C1 segment of cervical spinal cord (tissue), 14 donors: ENCODE measurements at regions not wholly inside any gene's neighbourhood (a gene's known extent, or its start where the extent isn't known, plus 50 kb on each side); places are given as distances from the start of the nearest gene placed in this dataset.
"Not testable (repeated sequence)": the region's sequence is repeated elsewhere in the genome, so short reads cannot be mapped to it uniquely, and the experiment has no call there.

ENCODE experiments used
- DNase-seq, 14 donors: peaks; one replicate each; lab custom pipeline; 2025; lab: John Stamatoyannopoulos, UW

DNA sequence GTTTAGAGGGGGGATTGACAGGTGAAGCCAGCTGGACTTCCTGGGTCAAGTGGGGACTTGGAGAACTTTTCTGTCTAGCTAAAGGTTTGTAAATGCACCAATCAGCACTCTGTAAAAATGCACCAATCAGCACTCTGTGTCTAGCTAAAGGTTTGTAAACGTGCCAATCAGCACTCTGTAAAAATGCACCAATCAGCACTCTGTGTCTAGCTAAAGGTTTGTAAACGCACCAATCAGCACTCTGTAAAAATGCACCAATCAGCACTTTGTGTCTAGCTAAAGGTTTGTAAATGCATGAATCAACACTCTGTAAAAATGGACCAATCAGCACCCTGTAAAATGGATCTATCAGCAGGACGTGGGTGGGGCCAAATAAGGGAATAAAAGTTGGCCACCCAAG is 120.1 kb upstream of the AGTR1 start:
- not testable (repeated sequence) for DNase-seq

DNA sequence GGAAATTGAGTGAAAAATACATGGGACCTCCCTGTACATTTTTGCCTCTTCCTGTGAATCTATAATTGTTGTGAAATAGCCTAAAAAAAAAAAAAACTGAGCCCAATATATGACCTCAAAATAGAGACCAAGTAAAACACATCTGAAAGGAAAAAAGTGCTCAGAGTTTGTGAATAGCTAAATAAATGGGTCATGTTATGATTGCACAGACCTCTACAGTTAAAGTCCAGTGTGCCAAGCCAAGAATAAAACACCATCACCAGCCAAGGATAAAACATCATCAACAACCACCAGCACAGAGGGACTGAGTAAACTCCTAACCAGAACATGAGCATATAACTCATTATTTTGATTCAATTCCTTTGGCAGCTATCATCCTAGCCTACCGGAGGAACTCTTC is 115.6 kb upstream of the AGTR1 start:
- DNase-seq: no peak

DNA sequence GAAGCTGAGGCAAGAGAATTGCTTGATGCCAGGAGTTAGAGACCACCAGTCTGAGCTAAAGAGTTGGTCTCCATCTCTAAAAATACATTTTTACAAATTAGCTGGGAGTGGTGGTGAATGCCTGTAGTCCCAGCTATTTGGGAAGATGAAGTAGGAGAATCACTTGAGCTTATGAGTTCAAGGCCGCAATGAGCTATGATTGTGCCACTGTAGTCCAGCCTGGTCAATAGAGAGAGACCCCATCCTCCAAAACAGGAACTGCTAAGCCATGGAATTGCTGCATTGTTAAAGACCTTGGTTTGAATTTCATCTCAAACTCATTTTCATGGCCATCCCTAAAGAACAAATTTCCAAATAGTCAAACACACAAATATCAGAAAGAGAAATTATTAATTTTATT is 113.9 kb upstream of the AGTR1 start:
- no peak for DNase-seq

DNA sequence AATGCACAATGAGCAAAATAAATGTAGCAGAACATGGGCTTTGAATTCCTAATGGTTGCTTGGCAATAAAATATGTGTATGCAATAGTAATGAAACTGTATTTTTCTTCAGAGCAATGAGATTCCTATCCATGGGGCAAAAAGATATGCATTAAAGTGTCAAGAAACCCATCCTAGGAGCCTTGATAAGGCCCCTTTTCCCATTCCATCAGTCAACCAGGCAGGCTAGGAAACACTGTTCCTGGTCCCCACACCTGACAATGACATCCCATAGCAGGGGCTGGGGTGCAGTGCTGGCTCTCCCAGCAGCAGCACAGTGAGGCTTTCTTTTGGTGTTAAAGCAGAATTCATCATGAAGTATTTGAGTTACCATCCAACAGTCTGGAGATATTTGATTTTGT is 113.3 kb upstream of the AGTR1 start:
- DNase-seq: no peak

DNA sequence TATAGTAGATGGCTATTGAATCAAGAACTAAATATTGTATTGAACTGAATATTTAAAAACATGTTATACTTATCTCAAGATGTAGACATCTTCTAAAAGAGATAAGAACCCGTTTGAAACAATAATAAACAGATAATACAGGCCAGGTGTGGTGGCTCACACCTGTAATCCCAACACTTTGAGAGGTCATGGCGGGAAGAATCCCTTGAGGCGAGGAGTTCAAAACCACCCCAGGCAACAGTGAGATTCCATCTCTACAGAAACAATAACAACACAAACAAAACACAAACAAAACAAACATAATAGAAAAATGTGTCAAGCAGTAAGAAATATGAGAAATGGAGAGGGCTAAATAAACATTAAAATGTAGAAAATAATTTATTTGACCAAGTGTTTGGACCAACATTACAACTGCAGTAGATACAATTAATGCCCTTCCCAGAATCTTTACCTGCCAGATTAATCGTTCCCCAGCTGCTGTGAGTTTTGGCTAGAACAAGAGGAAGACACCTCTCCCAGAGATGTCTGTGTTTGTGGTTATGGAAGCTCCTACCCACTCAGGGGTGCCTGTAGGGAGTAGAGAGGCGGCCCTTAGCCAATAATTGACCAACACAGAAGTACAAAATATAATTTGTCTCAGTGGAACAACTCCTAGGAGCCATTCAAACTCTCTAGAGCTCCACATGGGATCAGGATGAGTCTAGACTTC is 111.9 kb upstream of the AGTR1 start:
- no peak for DNase-seq

DNA sequence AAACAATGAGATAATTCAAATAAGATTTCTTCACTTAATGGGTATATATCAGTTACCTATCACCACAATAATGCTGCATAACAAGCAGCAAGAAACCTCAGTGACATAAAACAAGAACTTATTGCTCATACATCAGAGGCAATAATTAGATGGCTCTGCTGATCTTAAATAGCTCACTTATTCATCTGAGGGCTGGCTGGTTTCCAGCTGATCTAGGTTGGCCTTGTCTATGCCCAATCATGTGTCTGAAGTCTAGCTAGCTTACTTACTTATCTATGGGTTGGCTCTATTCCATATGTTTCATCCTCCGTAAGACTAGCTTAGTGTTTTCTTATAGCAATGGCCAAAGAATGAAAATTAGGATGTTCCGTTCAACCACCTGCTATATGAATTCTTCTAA is 109.4 kb upstream of the AGTR1 start:
- no peak for DNase-seq

DNA sequence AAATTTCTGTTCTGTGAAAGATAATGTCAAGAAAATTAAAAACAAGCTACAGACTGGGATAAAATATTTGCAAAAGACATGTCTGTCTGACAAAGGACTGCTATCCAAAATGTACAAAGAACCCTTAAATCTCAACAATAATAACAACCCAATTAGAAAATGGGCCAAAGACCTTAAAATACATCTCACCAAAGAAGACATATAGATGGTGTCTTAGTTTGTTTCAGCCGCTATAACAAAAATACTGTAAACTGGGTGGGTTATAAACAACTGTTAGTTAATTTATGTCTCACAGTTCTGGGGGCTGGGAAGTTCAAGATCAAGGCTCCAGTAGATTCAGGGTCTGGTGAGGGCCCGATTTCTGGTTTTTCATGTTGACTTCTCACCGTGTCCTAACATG is 106.2 kb upstream of the AGTR1 start:
- DNase-seq: no peak

DNA sequence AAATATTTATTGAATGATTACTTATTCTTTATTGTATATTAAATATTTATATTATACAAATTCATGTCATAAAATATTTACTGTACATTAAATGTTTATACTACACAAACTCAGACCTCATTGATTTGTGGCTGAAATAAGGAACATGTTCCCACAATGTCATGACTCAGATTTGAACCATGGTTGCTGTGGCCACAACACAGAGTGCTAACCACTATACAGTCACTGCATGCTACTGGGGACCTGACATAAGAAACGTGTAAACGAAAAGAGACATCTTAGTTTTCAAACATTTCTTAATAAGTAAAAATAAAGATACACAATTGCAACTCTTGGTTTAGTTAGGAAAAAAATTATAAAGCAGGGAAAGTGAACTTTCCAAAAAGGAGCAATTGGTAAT is 99.1 kb upstream of the AGTR1 start:
- DNase-seq: no peak

DNA sequence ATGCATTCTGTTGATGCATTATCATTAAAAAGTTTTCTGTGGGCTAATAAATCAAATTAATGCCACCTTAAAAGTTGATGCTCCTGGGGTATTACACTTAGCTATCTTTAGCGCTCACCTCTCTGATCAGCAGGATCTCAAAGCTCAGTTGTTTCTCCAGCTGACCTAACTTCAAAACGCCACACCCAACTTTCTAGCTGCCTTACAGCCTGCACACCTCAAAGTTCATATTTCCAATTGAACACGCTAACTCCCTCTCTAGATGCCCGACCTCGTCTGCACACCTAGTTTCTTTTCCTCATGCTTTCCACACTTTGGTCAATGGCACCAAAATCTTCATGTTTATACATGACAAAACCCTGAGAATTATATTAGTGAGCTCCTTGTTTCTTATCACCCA is 98.2 kb upstream of the AGTR1 start:
- no peak for DNase-seq

DNA sequence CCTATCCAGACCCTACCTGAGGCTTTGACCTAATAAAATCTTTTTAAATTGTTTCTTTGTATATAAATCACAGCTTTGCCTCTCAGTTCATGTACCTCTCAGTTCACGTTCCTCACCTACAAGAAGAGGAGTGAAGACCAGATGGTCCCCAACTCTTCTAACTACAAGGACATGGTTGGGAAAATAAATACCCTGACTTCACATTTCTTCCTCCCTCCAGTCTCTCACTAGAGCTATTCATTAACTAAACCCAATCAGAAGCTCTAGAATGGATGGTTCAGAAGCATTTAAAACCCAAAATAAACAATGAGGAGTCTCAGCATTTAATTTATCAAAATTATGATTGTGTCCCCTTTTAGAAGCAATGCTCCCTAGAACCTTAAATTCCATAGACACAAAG is 97.3 kb upstream of the AGTR1 start:
- DNase-seq: no peak

DNA sequence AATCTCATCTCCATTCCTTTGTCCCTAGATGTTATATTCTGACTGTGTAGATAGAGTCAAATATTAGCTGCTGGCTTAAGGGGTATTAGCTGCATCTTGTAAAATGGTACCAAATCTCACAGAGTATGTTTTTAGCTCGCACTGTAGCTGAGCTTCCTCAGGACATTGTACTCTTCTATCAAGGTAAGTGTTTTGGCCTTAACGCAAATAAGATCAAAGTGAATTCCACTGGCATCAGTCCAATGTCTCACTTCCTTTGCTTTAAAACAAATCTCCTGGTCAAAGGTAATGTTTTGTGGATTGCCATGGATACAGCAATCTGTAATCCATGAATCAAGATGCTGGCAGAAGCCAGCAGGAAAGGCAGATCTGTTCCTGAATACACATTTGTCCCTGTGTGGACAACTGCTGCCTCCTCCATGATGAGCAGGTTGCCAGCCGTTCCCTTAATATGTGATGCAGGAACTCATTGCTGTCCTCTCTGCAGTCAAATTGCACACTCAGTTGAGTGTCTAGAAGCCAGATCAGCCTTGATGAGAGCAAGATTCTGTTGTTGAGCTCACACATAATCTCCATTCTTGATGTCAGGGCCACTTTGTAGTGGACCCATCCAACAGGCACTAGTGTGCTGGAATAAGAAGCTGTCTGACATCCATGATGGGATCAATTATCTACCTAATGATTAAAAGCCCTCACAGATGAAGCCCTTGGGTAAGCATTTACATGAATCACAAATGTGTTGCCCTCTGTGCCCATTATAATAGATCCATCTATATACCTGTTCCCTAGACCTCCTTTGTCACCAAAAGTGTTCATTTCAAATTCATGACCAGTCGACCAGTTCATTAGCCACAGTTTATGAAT is 96.6 kb upstream of the AGTR1 start:
- DNase-seq: no peak

DNA sequence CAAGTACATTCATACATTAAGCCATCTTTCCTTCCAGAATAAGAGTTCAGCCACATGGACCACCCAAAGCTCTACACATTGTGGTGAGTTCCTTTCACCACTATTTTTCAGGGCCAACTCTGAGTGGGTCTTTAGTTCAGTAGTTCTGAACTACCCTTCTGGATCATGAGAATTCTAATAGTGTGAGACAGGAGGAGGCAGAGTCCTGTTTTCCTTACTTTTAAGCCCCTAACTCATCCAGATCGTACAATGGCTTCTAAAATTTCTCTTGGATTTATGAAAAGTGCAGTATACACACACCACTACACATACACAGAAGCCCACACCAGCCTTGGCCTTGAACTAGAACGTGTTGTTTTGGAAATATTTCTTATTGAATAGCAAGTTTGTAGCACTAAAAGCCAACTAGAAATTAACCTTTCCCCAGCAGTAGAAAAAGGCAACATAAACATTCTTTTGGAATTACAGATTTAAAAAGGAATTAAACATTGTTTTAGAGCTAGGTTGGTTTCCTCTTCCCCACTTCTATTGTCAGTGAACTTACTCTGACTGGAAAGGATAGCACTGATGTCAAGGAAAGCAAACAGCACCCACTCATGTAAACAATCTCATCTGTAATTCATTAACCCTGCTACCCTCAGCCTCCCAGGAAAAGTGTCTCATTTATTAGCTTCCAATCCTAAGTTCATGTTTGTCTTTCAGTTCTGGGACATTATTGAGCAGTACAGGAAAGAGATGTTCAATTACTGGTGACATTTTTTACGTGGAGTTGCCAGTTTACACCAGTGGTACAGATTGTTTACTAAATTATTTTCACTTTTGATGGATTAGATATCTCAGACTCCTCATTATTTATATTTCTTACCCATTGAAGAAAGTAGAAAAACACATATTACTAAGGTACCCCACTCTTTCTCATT is 95.7 kb upstream of the AGTR1 start:
- DNase-seq: no peak

DNA sequence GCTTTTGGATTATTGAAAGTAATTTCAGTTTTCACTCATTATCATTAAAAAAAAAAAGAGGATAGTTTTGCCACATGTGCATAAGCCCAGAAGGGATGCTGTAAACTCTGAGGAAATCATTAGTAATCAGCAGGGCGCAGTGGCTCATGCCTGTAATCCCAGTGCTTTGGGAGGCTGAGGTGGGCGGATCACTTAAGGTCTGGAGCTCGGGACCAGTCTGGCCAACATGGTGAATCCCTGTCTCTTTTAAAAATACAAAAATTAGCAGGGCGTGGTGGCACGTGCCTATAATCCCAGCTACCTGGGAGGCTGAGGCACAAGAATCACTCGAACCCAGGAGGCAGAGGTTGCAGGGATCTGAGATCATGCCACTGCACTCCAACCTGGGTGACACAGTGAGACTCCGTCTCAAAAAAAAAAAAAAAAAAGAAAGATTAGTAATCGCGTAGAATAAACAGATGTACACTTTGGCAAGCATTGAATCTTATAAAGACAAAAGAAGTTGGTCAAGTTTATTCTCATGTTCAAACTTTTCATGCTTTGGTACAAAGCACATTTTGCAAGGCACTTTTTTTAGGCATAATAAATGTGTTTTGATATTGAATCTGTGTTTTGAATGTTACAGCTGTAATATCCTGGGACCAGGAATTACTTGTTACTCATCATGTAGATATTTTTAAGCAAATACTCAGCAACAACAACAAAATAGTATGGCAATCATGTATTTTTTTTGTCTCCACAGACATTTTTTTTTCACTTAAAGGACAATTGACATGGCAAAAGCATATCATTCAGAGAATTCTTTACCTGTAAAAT is 93.2 kb upstream of the AGTR1 start:
- no peak for DNase-seq

DNA sequence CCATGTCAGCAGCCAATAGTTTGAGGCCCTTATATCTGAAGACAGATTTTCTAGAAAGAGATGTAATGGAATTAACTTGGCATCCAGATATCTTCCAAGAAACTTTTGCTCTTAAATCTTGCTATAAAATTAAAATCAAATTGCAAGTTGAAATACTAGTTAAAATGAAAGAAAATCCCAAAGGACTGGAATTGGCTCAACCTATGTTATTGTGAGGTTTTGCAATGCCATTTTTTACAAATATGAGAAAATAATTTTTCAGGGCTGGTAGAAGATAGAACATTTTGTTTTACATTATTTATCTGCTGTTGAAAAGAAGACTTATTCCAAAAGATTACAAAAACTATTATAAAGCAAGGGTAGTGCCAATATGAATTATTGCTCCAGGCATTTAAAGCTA is 92.2 kb upstream of the AGTR1 start:
- DNase-seq: no peak

DNA sequence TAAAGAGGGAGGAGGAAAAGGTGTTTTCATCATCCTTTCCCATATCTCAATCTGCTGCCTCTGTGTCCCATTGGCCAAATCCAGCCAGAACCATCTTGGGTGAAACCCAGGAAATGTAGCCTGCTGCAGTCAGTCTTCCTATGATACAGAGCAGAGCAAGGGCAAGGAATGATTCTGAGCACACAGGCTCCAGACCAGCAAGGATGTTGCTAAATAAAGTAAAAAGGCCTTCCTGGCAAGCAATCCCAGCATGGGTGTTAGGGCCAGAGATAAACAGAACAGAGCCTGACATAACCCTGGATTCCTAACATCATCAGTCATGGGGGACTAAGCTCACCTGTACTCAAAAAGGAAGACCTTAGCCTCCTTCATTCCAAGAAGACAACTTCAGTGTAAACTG is 90.7 kb upstream of the AGTR1 start:
- no peak for DNase-seq

DNA sequence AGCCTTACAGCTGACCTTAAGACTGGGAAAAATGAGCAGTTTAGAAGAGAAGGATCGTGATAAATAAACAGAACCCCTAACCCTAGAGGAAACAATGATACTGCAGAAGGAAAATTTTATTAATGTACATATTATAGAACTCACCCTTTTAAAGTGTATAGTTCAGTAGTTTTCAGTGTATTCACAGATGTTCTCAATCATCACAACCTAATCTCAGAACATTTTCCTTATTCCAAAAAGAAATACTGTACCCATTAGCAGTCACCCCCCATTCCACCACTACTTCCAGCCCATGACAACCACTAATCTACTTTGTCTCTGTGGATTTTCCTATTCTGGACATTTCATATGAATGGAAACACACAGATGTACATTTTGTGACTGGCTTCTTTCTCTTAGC is 90.2 kb upstream of the AGTR1 start:
- DNase-seq: no peak

DNA sequence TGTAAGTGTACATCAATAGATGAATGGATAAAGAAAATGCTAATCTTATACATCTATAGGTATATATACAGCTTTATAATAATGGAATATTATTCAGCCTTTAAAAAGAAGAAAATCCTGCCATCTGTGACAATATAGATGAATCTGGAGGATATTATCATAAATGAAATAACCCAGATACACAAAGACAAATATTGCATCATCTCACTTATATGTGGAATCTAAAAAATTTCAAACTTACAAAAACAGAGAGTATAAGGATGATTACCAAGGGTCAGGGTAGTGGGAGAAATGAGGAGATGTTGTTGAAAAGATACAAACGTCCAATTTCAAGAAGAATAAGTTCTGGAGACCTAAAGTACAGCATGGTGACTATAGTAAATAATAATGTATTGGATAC is 85.4 kb upstream of the AGTR1 start:
- no peak for DNase-seq

DNA sequence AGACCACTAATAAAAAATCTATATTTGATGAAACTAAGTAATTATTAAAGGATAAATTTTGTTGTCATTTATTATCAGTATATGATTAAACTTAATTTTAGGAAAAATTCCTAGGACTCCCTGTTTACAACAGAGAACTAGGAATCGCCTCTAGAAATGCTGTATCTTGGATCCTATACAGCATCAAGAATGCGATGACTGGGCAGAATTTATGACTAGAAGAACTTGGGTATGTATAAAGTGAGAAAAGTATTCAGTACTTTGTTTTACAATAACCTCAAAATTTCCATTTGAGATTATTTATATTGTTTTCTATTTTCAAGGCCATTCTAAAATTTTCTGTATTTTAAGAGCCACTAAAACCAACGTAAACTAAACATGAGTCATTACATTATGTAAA is 82.3 kb upstream of the AGTR1 start:
- DNase-seq: no peak

DNA sequence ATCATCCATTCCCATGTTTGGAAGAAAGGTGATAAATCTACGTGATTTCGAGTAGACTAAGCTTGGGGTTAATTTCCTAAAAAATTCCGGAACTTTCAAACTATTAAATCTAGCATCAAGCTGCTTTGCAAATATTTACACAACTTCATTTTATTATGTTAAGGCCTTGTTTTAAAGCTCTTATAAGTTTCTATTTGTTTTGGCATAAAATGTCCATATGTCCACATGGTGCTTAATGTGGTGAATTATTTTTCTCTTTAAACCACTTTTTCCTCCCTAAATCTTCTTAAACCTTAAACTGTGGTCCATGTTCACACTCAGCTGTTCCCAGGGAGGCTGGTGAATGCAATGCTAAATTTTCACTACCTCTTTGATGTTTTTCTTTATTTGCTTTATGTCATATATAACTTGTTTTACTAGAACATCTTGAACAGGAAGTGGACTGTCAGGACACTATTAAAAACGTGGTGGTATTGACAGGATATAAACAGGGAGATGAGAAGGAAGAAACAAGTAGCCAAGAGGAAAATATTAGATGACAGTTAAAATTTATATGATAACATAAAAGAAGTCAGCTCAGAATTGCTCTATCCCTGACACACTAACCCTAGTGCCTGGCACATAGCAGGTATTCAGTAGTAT is 72.5 kb upstream of the AGTR1 start:
- no peak for DNase-seq

DNA sequence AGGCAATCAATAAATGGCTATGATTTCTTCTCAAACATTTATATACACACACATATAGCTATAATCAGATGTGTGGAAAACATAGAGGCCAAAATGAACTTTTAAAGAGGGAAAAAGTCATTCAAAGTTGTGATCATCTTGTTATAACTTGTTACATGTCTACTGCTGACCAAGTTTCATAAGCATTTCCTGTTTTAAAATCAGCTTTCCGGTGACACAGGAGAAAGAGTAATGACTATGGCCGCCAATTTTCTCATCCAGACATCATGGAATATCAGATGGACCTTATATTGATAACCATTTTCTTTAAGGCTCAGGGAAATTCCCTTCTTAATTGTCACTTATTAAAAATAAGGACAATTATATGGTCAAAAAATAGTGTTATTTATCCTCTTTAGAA is 71.7 kb upstream of the AGTR1 start:
- DNase-seq: no peak

DNA sequence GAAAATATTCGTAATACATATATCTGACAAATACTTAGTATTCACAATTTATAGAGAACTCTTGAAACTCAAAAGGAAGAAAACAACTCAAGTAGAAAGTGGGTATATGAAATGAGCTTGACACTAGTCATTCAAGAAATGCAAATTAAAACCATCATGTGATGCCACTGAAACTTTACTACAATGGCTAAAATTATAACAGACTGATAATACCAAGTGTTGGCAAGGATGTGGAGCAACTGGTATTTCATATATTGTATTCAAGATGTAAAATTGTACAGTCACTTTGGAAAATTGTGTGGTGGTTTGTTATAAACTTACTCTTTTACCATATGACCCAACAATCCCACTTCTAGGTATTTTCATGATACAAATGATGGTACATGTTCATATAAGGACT is 68.7 kb upstream of the AGTR1 start:
- no peak for DNase-seq
